Keratinocyte (primary cell): ENCODE measurements at regions not wholly inside any gene's neighbourhood (a gene's known extent, or its start where the extent isn't known, plus 50 kb on each side); places are given as distances from the start of the nearest gene placed in this dataset.

Source experiments
- DNase-seq: peaks from one replicate; pipeline ENCODE4 v3.0.0-alpha.2; 2011; ENCODE audit warnings: low read depth, missing footprints, low spot score
- FAIRE-seq: peaks from 2 replicates; lab custom pipeline; 2011; peaks lifted over from hg19 to GRCh38; lab: Jason Lieb, UNC
- H2AFZ ChIP-seq: 2 replicates; pipeline ENCODE4 v1.6.0; 2012; ENCODE audit warnings: low read length, control low read depth, inconsistent platforms; ENCODE audit not compliant: control insufficient read depth
- H3K27ac ChIP-seq: 2 replicates; pipeline ENCODE4 v1.5.1; 2011; ENCODE audit warnings: low read length; ENCODE audit not compliant: control insufficient read depth, insufficient read depth
- H3K27me3 ChIP-seq: 3 replicates; pipeline ENCODE4 v1.6.0; 2011; ENCODE audit warnings: low read length; ENCODE audit not compliant: control insufficient read depth, insufficient read depth; ENCODE audit errors: extremely low read depth
- H3K36me3 ChIP-seq, 2 experiments: 2 replicates in 1 of 2; 3 replicates in 1 of 2; pipeline ENCODE4 v1.5.1; 2011; ENCODE audit warnings: low read length in 2 of 2, mild to moderate bottlenecking in 1 of 2; ENCODE audit not compliant: control insufficient read depth in 2 of 2, insufficient read depth in 2 of 2; ENCODE audit errors: extremely low read depth in 1 of 2
- H3K4me1 ChIP-seq: 3 replicates; pipeline ENCODE4 v1.5.1; 2011; ENCODE audit warnings: low read length; ENCODE audit not compliant: control insufficient read depth, insufficient read depth; ENCODE audit errors: extremely low read depth
- H3K4me2 ChIP-seq: 3 replicates; pipeline ENCODE4 v1.6.0; 2011; ENCODE audit warnings: low read depth, low read length; ENCODE audit not compliant: control insufficient read depth, insufficient read depth; ENCODE audit errors: extremely low read depth
- H3K4me3 ChIP-seq, 3 experiments: fragments of 200-600 bp in 1 of 3; sonication (generic) in 1 of 3; 2 replicates in 2 of 3; 3 replicates in 1 of 3; pipeline ENCODE4 v1.5.1; 2011 to 2016; ENCODE audit warnings: low read length in 3 of 3, mild to moderate bottlenecking in 3 of 3, control low read depth in 2 of 3, inconsistent platforms in 1 of 3, low read depth in 1 of 3, mixed read lengths in 1 of 3, mixed run types in 1 of 3, moderate library complexity in 1 of 3; ENCODE audit not compliant: control insufficient read depth in 2 of 3, insufficient read depth in 2 of 3; ENCODE audit errors: extremely low read depth in 1 of 3
- H3K79me2 ChIP-seq: 2 replicates; pipeline ENCODE4 v1.6.0; 2012; ENCODE audit warnings: low read length; ENCODE audit not compliant: control insufficient read depth, insufficient read depth
- H3K9ac ChIP-seq: 3 replicates; pipeline ENCODE4 v1.6.0; 2011; ENCODE audit warnings: low read length; ENCODE audit not compliant: control insufficient read depth, insufficient read depth; ENCODE audit errors: extremely low read depth
- H3K9me1 ChIP-seq: 3 replicates; pipeline ENCODE4 v1.6.0; 2011; ENCODE audit warnings: low read length; ENCODE audit not compliant: control insufficient read depth, insufficient read depth; ENCODE audit errors: extremely low read depth
- H3K9me3 ChIP-seq: 2 replicates; pipeline ENCODE4 v1.5.1; 2012; ENCODE audit warnings: low read depth, low read length; ENCODE audit not compliant: control insufficient read depth
- H4K20me1 ChIP-seq: 3 replicates; pipeline ENCODE4 v1.6.0; 2011; ENCODE audit warnings: low read length; ENCODE audit not compliant: control insufficient read depth, insufficient read depth; ENCODE audit errors: extremely low read depth
- CTCF ChIP-seq, 3 experiments: IDR thresholded peaks in 1 of 3; conservative IDR thresholded peaks in 1 of 3; optimal IDR thresholded peaks in 1 of 3; 2 replicates in 2 of 3; 3 replicates in 1 of 3; pipeline versions ENCODE3 to v1.5.1; 2011; ENCODE audit warnings: low read length in 3 of 3, mild to moderate bottlenecking in 3 of 3, moderate library complexity in 2 of 3, control low read depth in 1 of 3, inconsistent platforms in 1 of 3; ENCODE audit not compliant: insufficient read depth in 2 of 3; ENCODE audit errors: extremely low read depth in 1 of 3
- EZH2 ChIP-seq: IDR thresholded peaks from one replicate; pipeline ENCODE4 v1.6.1; 2012; ENCODE audit warnings: inconsistent platforms, mild to moderate bottlenecking, low read length, moderate library complexity
- dilution Hi-C: fragments of 300-500 bp; cut with MboI; formaldehyde crosslinking; loops from one replicate; pipeline ENCODE4 v1.7.0; 2020; ENCODE audit warnings: low sequenced_read_pairs; ENCODE audit not compliant: extremely low pct_ligation_motif_present

GRCh38 chr1:216983823-216984222, 260.6 kb upstream of the ESRRG start:
- Histone ChIP-seq H3K27ac (no peak overlapping the region), H4K20me1 (no peaks in the 10 kb centered on the region), H2AFZ (no peak overlapping the region), H3K79me2 (no peaks in the 10 kb centered on the region), H3K4me2 (no peak overlapping the region), H3K9me1 (no peaks in the 10 kb centered on the region), H3K4me3 (no peak overlapping the region), H3K9me3 (no peaks in the 10 kb centered on the region), H3K27me3 (no peaks in the 10 kb centered on the region), H3K36me3 (no peaks in the 10 kb centered on the region), H3K4me1 (no peaks in the 10 kb centered on the region), H3K9ac (no peak overlapping the region)
- DNase-seq (no peak), FAIRE-seq (no peak)
- TF ChIP-seq CTCF (optimal IDR thresholded peaks at IDR 0.05 in 1 of 3, IDR thresholded peaks at IDR 0.05 in 1 of 3, conservative IDR thresholded peaks at IDR 0.05 in 1 of 3; ENCODE audit: extremely low read depth in 1 of 3, insufficient read depth in 2 of 3, low read length in 3 of 3) (no peak), EZH2 (no peak)
- dilution Hi-C loops: no loop called here

GRCh38 chr1:216961516-216961915, 238.3 kb upstream of the ESRRG start:
- no peaks in the 10 kb centered on the region for H3K36me3 ChIP-seq
- H3K79me2 ChIP-seq: no peaks in the 10 kb centered on the region
- H3K9me3 ChIP-seq: no peaks in the 10 kb centered on the region
- H3K9me1 ChIP-seq: no peaks in the 10 kb centered on the region
- no peak overlapping the region for H3K4me3 ChIP-seq
- no peaks in the 10 kb centered on the region for H3K4me1 ChIP-seq
- dilution Hi-C loops: no loop called here
- H2AFZ ChIP-seq: no peak overlapping the region
- H4K20me1 ChIP-seq: no peaks in the 10 kb centered on the region
- H3K9ac ChIP-seq: no peak overlapping the region
- DNase-seq (no peak), FAIRE-seq (no peak)
- TF ChIP-seq CTCF (optimal IDR thresholded peaks at IDR 0.05 in 1 of 3, IDR thresholded peaks at IDR 0.05 in 1 of 3, conservative IDR thresholded peaks at IDR 0.05 in 1 of 3; ENCODE audit: extremely low read depth in 1 of 3, insufficient read depth in 2 of 3, low read length in 3 of 3) (no peak), EZH2 (no peak)
- no peak overlapping the region for H3K4me2 ChIP-seq
- H3K27ac ChIP-seq: no peak overlapping the region
- H3K27me3 ChIP-seq: no peaks in the 10 kb centered on the region
